Natural killer cell treated with Interleukin-12 subunit alpha and Interleukin-12 subunit beta and Interleukin-15 and Interleukin-18, amount 100 ng/mL, for 72 hours (primary cell): ENCODE measurements at regions not wholly inside any gene's neighbourhood (a gene's known extent, or its start where the extent isn't known, plus 50 kb on each side); places are given as distances from the start of the nearest gene placed in this dataset.
A peak's percentile ranks its signal among the peaks of the same experiment; 100 is the strongest.

Source experiments
- ATAC-seq, 2 donors: fragments of 150-1000 bp; cut with Tn5 transposase in 1 of 2; sonication (Bioruptor Pico), chemical (Tn5 transposase) in 1 of 2; 2 replicates each; pipeline ENCODE4 v1.10.0; 2021
- DNase-seq: peaks from one replicate; pipeline ENCODE4 v3.0.0; 2022; ENCODE audit warnings: low spot score
- H3K27ac Mint-ChIP-seq, 2 donors: 1 replicate in 1 of 2; 2 replicates in 1 of 2; pipeline ENCODE4 v1.8.0; 2022; ENCODE audit warnings: mixed read lengths in 2 of 2, mild to moderate bottlenecking in 1 of 2, moderate library complexity in 1 of 2
- H3K27me3 Mint-ChIP-seq, 2 donors: 1 replicate in 1 of 2; 2 replicates in 1 of 2; pipeline ENCODE4 v1.8.0; 2022; ENCODE audit warnings: mixed read lengths in 2 of 2
- H3K36me3 Mint-ChIP-seq: one replicate; pipeline ENCODE4 v1.8.0; 2022; ENCODE audit warnings: mixed read lengths
- H3K4me1 Mint-ChIP-seq, 2 donors: 1 replicate in 1 of 2; 2 replicates in 1 of 2; pipeline ENCODE4 v1.8.0; 2022; ENCODE audit warnings: low read depth in 2 of 2, mixed read lengths in 2 of 2, mild to moderate bottlenecking in 1 of 2
- H3K4me3 Mint-ChIP-seq: one replicate; pipeline ENCODE4 v1.8.0; 2022; ENCODE audit warnings: mixed read lengths
- H3K9me3 Mint-ChIP-seq: 2 replicates; pipeline ENCODE4 v1.8.0; 2022; ENCODE audit warnings: mixed read lengths

DNA sequence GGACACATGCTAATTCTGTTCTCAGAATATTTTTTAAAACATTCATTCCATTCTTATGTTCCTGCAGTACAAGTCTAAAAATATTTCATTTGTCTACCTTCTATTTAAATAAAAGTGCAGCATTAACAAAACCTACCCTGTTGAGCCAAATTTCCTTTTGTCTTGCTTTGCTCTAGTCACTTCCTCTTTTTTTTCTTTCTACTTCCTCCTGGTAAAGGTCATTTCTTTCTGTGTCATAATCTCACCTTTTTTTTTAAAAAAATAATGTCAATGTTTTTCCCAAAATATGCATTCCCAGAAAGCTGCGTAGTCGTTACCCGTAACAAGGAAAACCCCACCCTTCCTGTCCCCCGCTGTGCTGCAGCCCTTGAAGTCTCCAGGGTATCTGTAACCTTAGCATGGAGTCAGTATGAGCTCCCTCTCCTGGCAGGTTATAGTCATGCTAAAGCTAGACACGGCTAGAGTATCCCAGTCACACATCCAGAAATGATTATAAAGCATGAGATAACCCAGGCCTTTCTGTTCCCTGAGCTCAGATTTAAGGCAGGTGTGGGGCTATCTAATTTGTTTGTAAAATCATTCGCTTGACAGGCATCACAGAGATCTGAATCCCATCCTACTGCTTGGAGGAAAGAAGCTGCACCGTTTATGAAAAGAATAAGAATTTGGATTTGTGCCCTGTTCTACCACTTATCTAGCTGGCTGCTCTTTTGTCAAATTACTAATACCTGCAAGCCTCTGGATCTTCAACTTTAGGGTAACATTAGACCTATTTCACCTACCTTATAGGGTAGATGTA, 51.1 kb upstream of the EED start:
- DNase-seq = peak; percentile 79
- Mint-ChIP-seq H3K27me3 (no peaks in the 10 kb centered on the region), H3K4me1 (peaks cover 31 to 36% of the 10 kb centered on the region in 2 donors), H3K4me3 (peak overlapping the region; percentile 78), H3K9me3 (no peaks in the 10 kb centered on the region), H3K27ac (peak overlapping the region; percentile 89 to 92), H3K36me3 (no peaks in the 10 kb centered on the region)
- ATAC-seq = peak; percentile 96 to 97

GRCh38 chr11:86192519-86193257, 51.9 kb upstream of the EED start:
- DNase-seq (no peak), ATAC-seq (no peak)
- no peaks in the 10 kb centered on the region for H3K36me3 Mint-ChIP-seq
- no peaks in the 10 kb centered on the region for H3K9me3 Mint-ChIP-seq
- peak overlapping the region; percentile 78 for H3K4me3 Mint-ChIP-seq
- H3K4me1 Mint-ChIP-seq = peaks cover 31 to 36% of the 10 kb centered on the region in 2 donors
- H3K27ac Mint-ChIP-seq = peak overlapping the region; percentile 89 to 92
- H3K27me3 Mint-ChIP-seq = no peaks in the 10 kb centered on the region

DNA sequence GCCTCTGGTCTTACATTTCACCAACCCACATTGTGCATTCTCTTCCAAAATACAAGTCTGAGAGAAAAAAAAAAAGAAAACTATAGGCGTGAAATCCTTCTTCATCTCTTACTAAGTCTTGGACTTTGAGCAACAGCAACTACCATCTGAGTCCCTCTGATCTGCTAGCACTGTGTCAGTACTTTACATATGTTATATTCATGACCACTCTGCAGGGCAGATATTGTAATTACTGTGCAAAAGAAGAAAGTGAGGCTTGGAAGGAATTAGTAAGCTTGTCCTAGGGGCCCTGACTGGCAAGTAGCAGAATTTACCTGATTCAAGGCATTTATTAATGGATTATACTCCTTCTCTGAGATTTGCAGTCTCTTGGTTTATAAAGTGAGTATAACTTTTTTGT, 52.7 kb upstream of the EED start:
- ATAC-seq (peak in 1 of 2 donors; percentile 51), DNase-seq (no peak)
- peak overlapping the region in 1 of 2 donors; percentile 14 for H3K27ac Mint-ChIP-seq
- peaks cover 30 to 33% of the 10 kb centered on the region in 2 donors for H3K4me1 Mint-ChIP-seq
- no peaks in the 10 kb centered on the region for H3K27me3 Mint-ChIP-seq
- no peak overlapping the region for H3K4me3 Mint-ChIP-seq
- H3K36me3 Mint-ChIP-seq = no peaks in the 10 kb centered on the region
- H3K9me3 Mint-ChIP-seq = no peaks in the 10 kb centered on the region

- no peak for DNase-seq
- H3K4me3 Mint-ChIP-seq = no peak overlapping the region
- H3K9me3 Mint-ChIP-seq = peaks cover 3% of the 10 kb centered on the region
- H3K4me1 Mint-ChIP-seq = peaks cover 6 to 11% of the 10 kb centered on the region in 2 donors
- H3K27ac Mint-ChIP-seq = no peak overlapping the region
- H3K36me3 Mint-ChIP-seq = no peaks in the 10 kb centered on the region
- ATAC-seq = no peak
- H3K27me3 Mint-ChIP-seq = no peaks in the 10 kb centered on the region
These were observed 57.5 kb upstream of the EED start for GRCh38 chr11:86187027-86187426.

GRCh38 chr11:86186386-86186785, 58.2 kb upstream of the EED start:
- no peaks in the 10 kb centered on the region for H3K27me3 Mint-ChIP-seq
- H3K27ac Mint-ChIP-seq = no peak overlapping the region
- no peaks in the 10 kb centered on the region for H3K36me3 Mint-ChIP-seq
- no peak for ATAC-seq
- no peak overlapping the region for H3K4me3 Mint-ChIP-seq
- peaks cover 3% of the 10 kb centered on the region for H3K9me3 Mint-ChIP-seq
- peaks cover 6 to 11% of the 10 kb centered on the region in 2 donors for H3K4me1 Mint-ChIP-seq
- DNase-seq = no peak

DNA sequence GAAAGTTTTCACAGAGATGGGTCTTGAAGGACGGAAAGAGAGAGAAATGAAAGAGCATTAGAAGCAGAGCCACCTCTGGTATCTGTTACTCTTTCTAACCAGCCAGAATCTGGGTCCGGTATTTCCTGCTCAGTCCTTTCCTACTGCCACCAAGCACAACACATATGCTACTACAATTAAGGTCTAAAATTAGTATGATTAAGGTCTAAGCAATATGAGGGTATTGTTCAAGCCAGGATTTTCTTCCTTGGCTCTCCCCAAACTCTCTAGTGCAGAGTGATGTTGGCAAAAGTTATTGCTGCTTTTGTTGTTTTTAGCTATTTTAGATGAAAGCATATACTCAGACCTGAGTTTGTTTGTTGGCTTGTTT, 59.2 kb upstream of the EED start:
- H3K9me3 Mint-ChIP-seq = peaks cover 3% of the 10 kb centered on the region
- peaks cover 6 to 8% of the 10 kb centered on the region in 2 donors for H3K4me1 Mint-ChIP-seq
- no peak for DNase-seq
- H3K27ac Mint-ChIP-seq = no peak overlapping the region
- no peak overlapping the region for H3K4me3 Mint-ChIP-seq
- no peaks in the 10 kb centered on the region for H3K36me3 Mint-ChIP-seq
- ATAC-seq = no peak
- H3K27me3 Mint-ChIP-seq = no peaks in the 10 kb centered on the region

DNA sequence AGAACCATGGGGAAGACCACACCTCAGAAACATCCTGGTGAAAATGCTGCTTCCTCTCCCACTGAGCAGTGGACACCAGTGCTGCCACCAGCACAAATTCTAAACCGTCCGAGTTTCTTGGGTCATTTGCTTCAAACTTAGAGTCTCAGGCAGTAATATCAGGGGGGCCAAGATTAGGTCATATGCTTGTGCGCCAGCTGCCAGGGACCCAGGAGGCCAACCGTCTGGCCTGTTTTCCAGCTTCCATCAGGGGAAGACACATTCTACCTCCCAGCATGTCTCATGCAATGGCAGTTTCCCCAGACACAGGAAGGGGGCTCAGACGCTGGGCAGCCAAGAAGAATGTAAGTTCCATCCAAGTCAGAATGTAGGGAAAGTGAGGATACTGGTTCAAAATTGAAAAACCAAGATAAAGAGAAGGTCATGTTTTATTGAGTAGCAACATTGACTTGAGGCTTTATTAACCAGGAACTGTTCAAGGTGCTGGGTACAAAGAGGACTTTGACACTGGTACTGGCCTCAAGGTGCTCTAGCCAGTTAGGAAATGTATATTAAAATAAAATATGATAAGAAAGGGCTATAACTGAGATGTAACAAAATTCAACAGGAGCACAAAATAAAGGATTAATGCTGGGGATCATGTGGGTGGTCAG, 59.7 kb upstream of the EED start:
- Mint-ChIP-seq H3K36me3 (no peaks in the 10 kb centered on the region), H3K9me3 (peaks cover 3% of the 10 kb centered on the region), H3K27me3 (no peaks in the 10 kb centered on the region), H3K27ac (no peak overlapping the region), H3K4me3 (no peak overlapping the region), H3K4me1 (peaks cover 6 to 8% of the 10 kb centered on the region in 2 donors)
- no peak for DNase-seq
- ATAC-seq = no peak

- no peak overlapping the region for H3K27ac Mint-ChIP-seq
- no peaks in the 10 kb centered on the region for H3K27me3 Mint-ChIP-seq
- ATAC-seq = peak; percentile 57 to 82
- no peak for DNase-seq
- H3K9me3 Mint-ChIP-seq = peaks cover 3% of the 10 kb centered on the region
- H3K4me3 Mint-ChIP-seq = no peak overlapping the region
- no peaks in the 10 kb centered on the region for H3K36me3 Mint-ChIP-seq
- H3K4me1 Mint-ChIP-seq = peaks cover 6 to 14% of the 10 kb centered on the region in 2 donors
These were observed 60.9 kb upstream of the EED start for GRCh38 chr11:86183694-86184093.

DNA sequence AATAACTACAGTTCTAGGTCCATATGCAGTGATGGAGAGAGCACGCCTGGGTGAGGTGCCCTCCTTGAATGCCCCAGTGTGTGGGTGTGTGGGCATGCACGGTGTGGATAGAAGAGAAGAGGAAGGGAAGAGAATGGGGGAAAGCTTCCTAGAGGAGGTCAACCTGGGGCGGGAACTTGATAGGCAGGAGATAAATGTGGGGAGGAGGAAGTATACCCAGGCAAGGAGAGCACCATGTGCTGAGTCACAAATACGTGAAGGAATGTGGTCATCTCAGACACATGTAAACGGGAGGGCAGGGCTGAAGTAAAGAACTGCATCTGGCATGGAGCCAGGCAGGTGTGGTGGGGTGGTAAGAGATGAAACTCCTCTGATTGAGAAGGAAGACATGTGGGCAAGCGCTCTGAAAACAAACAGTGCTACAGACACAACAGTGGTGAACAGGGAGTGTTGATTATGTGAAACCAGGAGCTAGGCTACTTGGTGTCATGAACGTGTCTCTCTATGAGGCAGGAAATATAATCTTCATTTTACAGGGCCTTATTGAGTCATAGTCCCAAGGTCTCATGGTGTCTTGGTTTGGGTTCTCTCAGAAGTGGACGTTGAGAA, 61.5 kb upstream of the EED start:
- H3K9me3 Mint-ChIP-seq = peaks cover 3% of the 10 kb centered on the region
- no peak overlapping the region for H3K27ac Mint-ChIP-seq
- H3K36me3 Mint-ChIP-seq = no peaks in the 10 kb centered on the region
- no peak for DNase-seq
- no peak overlapping the region for H3K4me3 Mint-ChIP-seq
- H3K27me3 Mint-ChIP-seq = no peaks in the 10 kb centered on the region
- peaks cover 6 to 14% of the 10 kb centered on the region in 2 donors for H3K4me1 Mint-ChIP-seq
- peak; percentile 68 to 81 for ATAC-seq

GRCh38 chr11:86181379-86181778, 63.2 kb upstream of the EED start:
- H3K4me1 Mint-ChIP-seq = peaks cover 16 to 21% of the 10 kb centered on the region in 2 donors
- no peak overlapping the region for H3K27ac Mint-ChIP-seq
- ATAC-seq = no peak
- no peak for DNase-seq
- H3K27me3 Mint-ChIP-seq = no peaks in the 10 kb centered on the region
- no peak overlapping the region for H3K4me3 Mint-ChIP-seq
- H3K9me3 Mint-ChIP-seq = peaks cover 3% of the 10 kb centered on the region
- no peaks in the 10 kb centered on the region for H3K36me3 Mint-ChIP-seq

- Mint-ChIP-seq H3K9me3 (peaks cover 3% of the 10 kb centered on the region), H3K27me3 (no peaks in the 10 kb centered on the region), H3K36me3 (no peaks in the 10 kb centered on the region), H3K4me1 (peaks cover 21 to 25% of the 10 kb centered on the region in 2 donors), H3K27ac (no peak overlapping the region), H3K4me3 (no peak overlapping the region)
- DNase-seq (no peak), ATAC-seq (no peak)
These were observed 63.7 kb upstream of the EED start for GRCh38 chr11:86180851-86181250.

DNA sequence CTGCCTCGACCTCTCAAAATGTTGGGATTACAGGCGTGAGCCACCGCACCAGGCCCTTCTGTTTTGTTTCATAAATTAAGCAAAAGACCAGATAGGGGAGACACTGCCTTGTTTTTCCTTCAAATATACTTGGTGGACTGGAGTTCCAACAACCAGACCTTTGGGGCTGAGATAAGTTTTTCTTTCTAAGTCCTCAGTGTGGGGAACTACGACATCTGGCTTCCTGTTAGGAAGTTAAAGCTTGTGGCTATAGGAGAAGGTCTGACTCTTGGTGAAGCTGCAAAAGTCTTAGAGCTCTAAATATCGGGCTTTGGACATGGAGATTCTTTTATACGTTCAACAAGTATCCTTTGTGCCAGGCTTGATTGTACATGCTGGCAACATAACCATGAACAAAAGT, 64.1 kb upstream of the EED start:
- H3K27ac Mint-ChIP-seq = no peak overlapping the region
- no peaks in the 10 kb centered on the region for H3K36me3 Mint-ChIP-seq
- no peaks in the 10 kb centered on the region for H3K27me3 Mint-ChIP-seq
- ATAC-seq (no peak), DNase-seq (no peak)
- no peak overlapping the region for H3K4me3 Mint-ChIP-seq
- H3K9me3 Mint-ChIP-seq = peaks cover 3% of the 10 kb centered on the region
- peaks cover 25% of the 10 kb centered on the region in 2 donors for H3K4me1 Mint-ChIP-seq

DNA sequence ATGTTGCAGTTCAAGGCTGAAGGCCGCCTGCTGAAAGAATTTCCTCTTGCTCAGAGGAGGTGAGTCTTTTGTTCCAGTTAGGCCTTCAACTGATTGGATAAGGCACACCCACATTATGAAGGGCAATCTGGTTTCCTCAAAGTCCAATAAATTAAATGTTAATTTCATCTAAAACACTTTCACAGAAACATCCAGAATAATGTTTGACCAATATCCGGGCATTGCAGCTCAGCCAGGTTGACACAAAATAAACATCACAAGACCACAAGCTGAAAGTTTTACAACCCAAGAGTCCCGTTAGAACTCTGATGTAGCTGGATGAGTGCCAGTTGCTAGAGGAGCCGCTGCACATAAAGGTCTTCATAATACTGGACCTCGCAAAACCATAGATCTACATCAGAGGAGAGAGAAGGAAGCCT, 64.9 kb upstream of the EED start:
- Mint-ChIP-seq H3K4me1 (peaks cover 21 to 26% of the 10 kb centered on the region in 2 donors), H3K27ac (no peak overlapping the region), H3K27me3 (no peaks in the 10 kb centered on the region), H3K4me3 (no peak overlapping the region), H3K9me3 (no peaks in the 10 kb centered on the region), H3K36me3 (no peaks in the 10 kb centered on the region)
- DNase-seq (no peak), ATAC-seq (no peak)
